ENCODE measurements at regions not wholly inside any gene's neighbourhood (a gene's known extent, or its start where the extent isn't known, plus 50 kb on each side); places are given as distances from the start of the nearest gene placed in this dataset.

DNA sequence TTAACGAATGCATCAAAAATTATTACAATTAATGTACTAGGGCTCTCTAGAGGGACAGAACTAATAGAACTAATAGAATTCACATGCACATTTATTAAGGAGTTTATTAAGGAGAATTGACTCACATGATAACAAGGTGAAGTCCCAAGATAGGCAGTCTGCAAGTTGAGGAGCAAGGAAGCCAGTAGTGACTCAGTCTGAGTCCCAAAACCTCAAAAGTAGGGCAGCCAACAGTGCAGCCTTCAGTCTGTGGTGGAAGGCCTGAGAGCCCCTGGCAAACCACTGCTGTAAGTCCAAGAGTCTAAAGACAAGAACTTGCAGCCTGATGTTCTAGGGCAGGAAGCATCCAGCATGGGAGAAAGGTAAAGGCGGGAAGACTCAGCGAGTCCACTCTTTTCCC lies 633.8 kb downstream of the SEMA5A start:
- no peaks in the 10 kb centered on the region for H3K27me3 ChIP-seq (replicated peaks in 2 of 5; ENCODE audit: control insufficient read depth in 4 of 5, insufficient read depth in 5 of 5, low read length in 4 of 5)
- no peak overlapping the region for H3K4me3 ChIP-seq (ENCODE audit: control insufficient read depth in 1 of 7, extremely low read depth in 1 of 7, insufficient read depth in 4 of 7, low read depth in 2 of 7, low read length in 6 of 7)
- no peak overlapping the region for H3K27ac ChIP-seq (ENCODE audit: insufficient read depth in 1 of 2, low read depth in 1 of 2, low read length in 2 of 2, poor library complexity in 1 of 2, severe bottlenecking in 2 of 2)
- H3K4me1 ChIP-seq (ENCODE audit: control extremely low read depth in 1 of 4, control insufficient read depth in 4 of 4, insufficient read depth in 4 of 4, low read length in 3 of 4), result no peaks in the 10 kb centered on the region
- no peaks in the 10 kb centered on the region for H3K36me3 ChIP-seq (ENCODE audit: control insufficient read depth in 4 of 4, insufficient read depth in 4 of 4, low read length in 3 of 4)
- H3K9me3 ChIP-seq (ENCODE audit: control extremely low read depth in 1 of 5, control insufficient read depth in 4 of 5, insufficient read depth in 2 of 5, low read depth in 1 of 5, low read length in 4 of 5), result peaks cover 0 to 3% (median 0%) of the 10 kb centered on the region in 5 experiments
- POLR2A ChIA-PET, result no interaction called here
- WGBS (ENCODE audit: insufficient coverage), result 90% methylated on average over 2 of the region's 3 CpGs
- no peak for DNase-seq
- CTCF ChIA-PET, result no interaction called here

GRCh38 chr5:8913522-8913921 lies 632.4 kb downstream of the SEMA5A start:
- ChIA-PET POLR2A (no interaction called here), CTCF (no interaction called here)
- H3K36me3 ChIP-seq (ENCODE audit: control insufficient read depth in 4 of 4, insufficient read depth in 4 of 4, low read length in 3 of 4), result no peaks in the 10 kb centered on the region
- H3K4me3 ChIP-seq (ENCODE audit: control insufficient read depth in 1 of 7, extremely low read depth in 1 of 7, insufficient read depth in 4 of 7, low read depth in 2 of 7, low read length in 6 of 7), result no peak overlapping the region
- no peak overlapping the region for H3K27ac ChIP-seq (ENCODE audit: insufficient read depth in 1 of 2, low read depth in 1 of 2, low read length in 2 of 2, poor library complexity in 1 of 2, severe bottlenecking in 2 of 2)
- DNase-seq, result no peak
- H3K9me3 ChIP-seq (ENCODE audit: control extremely low read depth in 1 of 5, control insufficient read depth in 4 of 5, insufficient read depth in 2 of 5, low read depth in 1 of 5, low read length in 4 of 5), result peaks cover 0 to 3% (median 0%) of the 10 kb centered on the region in 5 experiments
- no peaks in the 10 kb centered on the region for H3K4me1 ChIP-seq (ENCODE audit: control extremely low read depth in 1 of 4, control insufficient read depth in 4 of 4, insufficient read depth in 4 of 4, low read length in 3 of 4)
- 79% methylated on average over 4 of the region's 4 CpGs for WGBS (ENCODE audit: insufficient coverage)
- no peaks in the 10 kb centered on the region for H3K27me3 ChIP-seq (replicated peaks in 2 of 5; ENCODE audit: control insufficient read depth in 4 of 5, insufficient read depth in 5 of 5, low read length in 4 of 5)

- Histone ChIP-seq H3K27me3 (replicated peaks in 2 of 5; ENCODE audit: control insufficient read depth in 4 of 5, insufficient read depth in 5 of 5, low read length in 4 of 5) (no peaks in the 10 kb centered on the region), H3K4me1 (ENCODE audit: control extremely low read depth in 1 of 4, control insufficient read depth in 4 of 4, insufficient read depth in 4 of 4, low read length in 3 of 4) (no peaks in the 10 kb centered on the region), H3K27ac (ENCODE audit: insufficient read depth in 1 of 2, low read depth in 1 of 2, low read length in 2 of 2, poor library complexity in 1 of 2, severe bottlenecking in 2 of 2) (no peak overlapping the region), H3K4me3 (ENCODE audit: control insufficient read depth in 1 of 7, extremely low read depth in 1 of 7, insufficient read depth in 4 of 7, low read depth in 2 of 7, low read length in 6 of 7) (no peak overlapping the region), H3K9me3 (ENCODE audit: control extremely low read depth in 1 of 5, control insufficient read depth in 4 of 5, insufficient read depth in 2 of 5, low read depth in 1 of 5, low read length in 4 of 5) (peaks cover 0 to 2% (median 0%) of the 10 kb centered on the region in 5 experiments), H3K36me3 (ENCODE audit: control insufficient read depth in 4 of 4, insufficient read depth in 4 of 4, low read length in 3 of 4) (no peaks in the 10 kb centered on the region)
- ChIA-PET CTCF (interaction anchor here (0.6 kb wide), 1 partner anchor 186 kb away, joined by 3 read pairs; no protein-coding TSS in a partner anchor), POLR2A (no interaction called here)
- DNase-seq, result no peak
Measured at GRCh38 chr5:8919096-8919495, 626.8 kb downstream of the SEMA5A start.

GRCh38 chr5:8923526-8923925 lies 622.3 kb downstream of the SEMA5A start:
- Histone ChIP-seq H3K27me3 (replicated peaks in 2 of 5; ENCODE audit: control insufficient read depth in 4 of 5, insufficient read depth in 5 of 5, low read length in 4 of 5) (no peaks in the 10 kb centered on the region), H3K4me1 (ENCODE audit: control extremely low read depth in 1 of 4, control insufficient read depth in 4 of 4, insufficient read depth in 4 of 4, low read length in 3 of 4) (no peaks in the 10 kb centered on the region), H3K4me3 (ENCODE audit: control insufficient read depth in 1 of 7, extremely low read depth in 1 of 7, insufficient read depth in 4 of 7, low read depth in 2 of 7, low read length in 6 of 7) (no peak overlapping the region), H3K27ac (ENCODE audit: insufficient read depth in 1 of 2, low read depth in 1 of 2, low read length in 2 of 2, poor library complexity in 1 of 2, severe bottlenecking in 2 of 2) (no peak overlapping the region), H3K36me3 (ENCODE audit: control insufficient read depth in 4 of 4, insufficient read depth in 4 of 4, low read length in 3 of 4) (no peaks in the 10 kb centered on the region), H3K9me3 (ENCODE audit: control extremely low read depth in 1 of 5, control insufficient read depth in 4 of 5, insufficient read depth in 2 of 5, low read depth in 1 of 5, low read length in 4 of 5) (peaks cover 0 to 2% (median 0%) of the 10 kb centered on the region in 5 experiments)
- no peak for DNase-seq
- WGBS (ENCODE audit: insufficient coverage), result no CpG with 5 or more reads among the region's 1 CpG
- ChIA-PET POLR2A (no interaction called here), CTCF (no interaction called here)

DNA sequence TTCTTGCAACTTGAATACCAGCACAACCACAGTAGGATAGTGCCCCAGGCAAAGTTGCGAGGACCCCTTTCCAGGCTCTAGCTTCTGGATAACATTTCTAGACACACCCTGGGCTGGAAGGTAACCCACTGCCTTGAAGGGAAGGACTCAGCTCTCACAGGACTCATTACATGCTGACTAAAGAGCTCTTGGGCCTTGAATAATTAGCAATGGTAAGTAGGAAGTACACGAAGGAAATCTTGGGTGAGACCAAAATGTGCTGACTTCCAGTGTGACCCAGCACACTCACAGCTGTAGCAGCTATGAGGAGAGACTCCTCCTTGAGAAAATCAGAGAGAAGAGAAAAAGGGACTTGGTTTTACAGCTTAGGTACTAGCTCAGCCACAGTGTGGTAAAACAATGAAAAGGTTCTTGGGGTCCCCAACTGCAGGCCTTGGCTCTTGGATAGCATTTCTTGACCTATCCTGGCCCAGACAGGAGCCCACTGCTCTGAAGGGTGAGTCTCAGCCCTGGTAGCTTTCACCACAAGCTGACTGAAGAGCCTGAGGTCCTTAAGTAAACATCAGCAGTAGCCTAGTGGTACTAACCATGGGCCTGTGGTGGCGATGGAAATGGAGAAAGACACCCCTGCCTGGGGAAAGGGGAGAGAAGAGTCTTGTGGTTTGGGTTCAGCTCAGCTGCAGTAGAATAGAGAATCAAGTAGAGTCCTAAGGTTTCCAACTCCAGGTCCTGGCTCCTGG lies 621.7 kb downstream of the SEMA5A start:
- POLR2A ChIA-PET, result no interaction called here
- no peak for DNase-seq
- peaks cover 0 to 2% (median 0%) of the 10 kb centered on the region in 5 experiments for H3K9me3 ChIP-seq (ENCODE audit: control extremely low read depth in 1 of 5, control insufficient read depth in 4 of 5, insufficient read depth in 2 of 5, low read depth in 1 of 5, low read length in 4 of 5)
- 95% methylated on average over 3 of the region's 3 CpGs for WGBS (ENCODE audit: insufficient coverage)
- CTCF ChIA-PET, result no interaction called here
- no peak overlapping the region for H3K27ac ChIP-seq (ENCODE audit: insufficient read depth in 1 of 2, low read depth in 1 of 2, low read length in 2 of 2, poor library complexity in 1 of 2, severe bottlenecking in 2 of 2)
- H3K27me3 ChIP-seq (replicated peaks in 2 of 5; ENCODE audit: control insufficient read depth in 4 of 5, insufficient read depth in 5 of 5, low read length in 4 of 5), result no peaks in the 10 kb centered on the region
- no peaks in the 10 kb centered on the region for H3K36me3 ChIP-seq (ENCODE audit: control insufficient read depth in 4 of 4, insufficient read depth in 4 of 4, low read length in 3 of 4)
- no peak overlapping the region for H3K4me3 ChIP-seq (ENCODE audit: control insufficient read depth in 1 of 7, extremely low read depth in 1 of 7, insufficient read depth in 4 of 7, low read depth in 2 of 7, low read length in 6 of 7)
- H3K4me1 ChIP-seq (ENCODE audit: control extremely low read depth in 1 of 4, control insufficient read depth in 4 of 4, insufficient read depth in 4 of 4, low read length in 3 of 4), result no peaks in the 10 kb centered on the region

DNA sequence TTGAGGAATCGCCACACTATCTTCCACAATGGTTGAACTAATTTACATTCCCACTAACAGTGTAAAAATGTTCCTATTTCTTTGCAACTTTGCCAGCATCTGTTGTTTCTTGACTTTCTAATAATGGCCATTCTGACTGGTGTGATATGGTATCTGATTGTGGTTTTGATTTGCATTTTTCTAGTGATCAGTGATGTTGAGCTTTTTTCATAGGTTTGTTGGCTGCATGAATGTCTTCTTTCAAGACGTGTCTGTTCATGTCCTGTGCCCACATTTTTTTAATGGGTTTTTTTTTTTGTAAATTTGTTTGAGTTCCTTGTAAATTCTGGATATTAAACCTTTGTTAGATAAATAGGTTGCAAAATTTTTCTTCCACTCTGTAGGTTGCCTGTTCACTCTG lies 615.9 kb downstream of the SEMA5A start:
- Histone ChIP-seq H3K36me3 (ENCODE audit: control insufficient read depth in 4 of 4, insufficient read depth in 4 of 4, low read length in 3 of 4) (no peaks in the 10 kb centered on the region), H3K4me1 (ENCODE audit: control extremely low read depth in 1 of 4, control insufficient read depth in 4 of 4, insufficient read depth in 4 of 4, low read length in 3 of 4) (no peaks in the 10 kb centered on the region), H3K27me3 (replicated peaks in 2 of 5; ENCODE audit: control insufficient read depth in 4 of 5, insufficient read depth in 5 of 5, low read length in 4 of 5) (no peaks in the 10 kb centered on the region), H3K27ac (ENCODE audit: insufficient read depth in 1 of 2, low read depth in 1 of 2, low read length in 2 of 2, poor library complexity in 1 of 2, severe bottlenecking in 2 of 2) (no peak overlapping the region), H3K4me3 (ENCODE audit: control insufficient read depth in 1 of 7, extremely low read depth in 1 of 7, insufficient read depth in 4 of 7, low read depth in 2 of 7, low read length in 6 of 7) (no peak overlapping the region), H3K9me3 (ENCODE audit: control extremely low read depth in 1 of 5, control insufficient read depth in 4 of 5, insufficient read depth in 2 of 5, low read depth in 1 of 5, low read length in 4 of 5) (no peaks in the 10 kb centered on the region)
- DNase-seq, result no peak
- WGBS (ENCODE audit: insufficient coverage), result 100% methylated on average over 1 of the region's 2 CpGs
- ChIA-PET CTCF (no interaction called here), POLR2A (no interaction called here)

- H3K27me3 ChIP-seq (replicated peaks in 2 of 5; ENCODE audit: control insufficient read depth in 4 of 5, insufficient read depth in 5 of 5, low read length in 4 of 5), result no peaks in the 10 kb centered on the region
- POLR2A ChIA-PET, result no interaction called here
- H3K36me3 ChIP-seq (ENCODE audit: control insufficient read depth in 4 of 4, insufficient read depth in 4 of 4, low read length in 3 of 4), result no peaks in the 10 kb centered on the region
- H3K9me3 ChIP-seq (ENCODE audit: control extremely low read depth in 1 of 5, control insufficient read depth in 4 of 5, insufficient read depth in 2 of 5, low read depth in 1 of 5, low read length in 4 of 5), result peaks cover 0 to 5% (median 0%) of the 10 kb centered on the region in 5 experiments
- no peaks in the 10 kb centered on the region for H3K4me1 ChIP-seq (ENCODE audit: control extremely low read depth in 1 of 4, control insufficient read depth in 4 of 4, insufficient read depth in 4 of 4, low read length in 3 of 4)
- H3K4me3 ChIP-seq (ENCODE audit: control insufficient read depth in 1 of 7, extremely low read depth in 1 of 7, insufficient read depth in 4 of 7, low read depth in 2 of 7, low read length in 6 of 7), result no peak overlapping the region
- no peak overlapping the region for H3K27ac ChIP-seq (ENCODE audit: insufficient read depth in 1 of 2, low read depth in 1 of 2, low read length in 2 of 2, poor library complexity in 1 of 2, severe bottlenecking in 2 of 2)
- DNase-seq, result no peak
- 56% methylated on average over 1 of the region's 1 CpG for WGBS (ENCODE audit: insufficient coverage)
- CTCF ChIA-PET, result no interaction called here
Measured at GRCh38 chr5:8934455-8934854, 611.4 kb downstream of the SEMA5A start.
